Prostate gland (tissue), 2 donors: ENCODE measurements at regions not wholly inside any gene's neighbourhood (a gene's known extent, or its start where the extent isn't known, plus 50 kb on each side); places are given as distances from the start of the nearest gene placed in this dataset.

ENCODE experiments used
- CTCF ChIP-seq, 4 experiments: fragments of 200-600 bp in 2 of 4; fragments of 450-650 bp in 2 of 4; sonication (generic) in 2 of 4; IDR thresholded peaks; 1 replicate in 3 of 4; 2 replicates in 1 of 4; pipeline ENCODE4 v1.5.1; 2016 to 2019; ENCODE audit warnings: antibody characterized with exemption in 4 of 4, mild to moderate bottlenecking in 2 of 4, moderate library complexity in 2 of 4
- POLR2A ChIP-seq: fragments of 450-650 bp; IDR thresholded peaks from one replicate; pipeline ENCODE4 v1.6.1; 2016; ENCODE audit warnings: antibody characterized with exemption, mild to moderate bottlenecking

- TF ChIP-seq CTCF (IDR thresholded peaks at IDR 0.05) (no peak), POLR2A (no peak)
Observed at GRCh38 chr22:49086181-49086580, 741.5 kb downstream of the BRD1 start.
